Loucy (cell line): ENCODE measurements at regions not wholly inside any gene's neighbourhood (a gene's known extent, or its start where the extent isn't known, plus 50 kb on each side); places are given as distances from the start of the nearest gene placed in this dataset.

ENCODE experiments used
- CTCF ChIP-seq: fragments of 200-600 bp; sonication (generic); conservative IDR thresholded peaks from 2 replicates; pipeline ENCODE4 v1.5.1; 2014; ENCODE audit warnings: mild to moderate bottlenecking, antibody characterized with exemption, low read length
- EZH2phosphoT487 ChIP-seq: fragments of 200-600 bp; IDR thresholded peaks from 2 replicates; pipeline ENCODE4 v1.6.1; 2018; ENCODE audit warnings: antibody characterized with exemption, mild to moderate bottlenecking, moderate library complexity, borderline replicate concordance

GRCh38 chr4:63036159-63036866, 1372.9 kb downstream of the TECRL start:
- no peak for TF ChIP-seq CTCF
- no peak for TF ChIP-seq EZH2phosphoT487
